ENCODE measurements at regions not wholly inside any gene's neighbourhood (a gene's known extent, or its start where the extent isn't known, plus 50 kb on each side); places are given as distances from the start of the nearest gene placed in this dataset.

DNA sequence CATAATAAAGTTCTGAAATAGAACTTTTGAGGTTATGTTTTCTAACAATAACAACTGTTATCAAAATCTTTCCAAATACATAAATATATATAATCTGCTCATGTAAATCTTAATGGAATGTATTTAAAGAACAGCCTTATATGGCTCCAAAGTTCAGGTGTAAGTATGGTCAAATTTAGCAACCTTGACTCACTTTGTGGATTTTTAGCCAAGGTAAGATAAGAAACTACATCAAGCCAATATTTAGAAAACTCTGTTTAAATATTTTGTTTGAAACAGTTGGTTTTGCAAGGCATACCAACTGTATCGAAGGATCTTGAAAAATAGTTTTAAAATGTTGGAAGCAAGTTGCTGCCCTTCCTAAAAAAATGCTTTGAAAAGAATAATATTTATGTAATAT lies 228.9 kb upstream of the SEMA3D start:
- Histone ChIP-seq H3K9me3 (replicated peaks; ENCODE audit: control insufficient read depth, insufficient read depth, low read depth, low read length) (no peaks in the 10 kb centered on the region; the same call in 1 of the 2 replicates), H3K4me3 (no peak overlapping the region), H2AFZ (ENCODE audit: low read depth, low read length) (no peak overlapping the region), H3K27me3 (ENCODE audit: control insufficient read depth in 2 of 2, insufficient read depth in 2 of 2, low read length in 2 of 2) (no peaks in the 10 kb centered on the region), H4K20me1 (replicated peaks; ENCODE audit: control insufficient read depth, insufficient read depth, low read length) (no peaks in the 10 kb centered on the region), H3K4me1 (replicated peaks in 1 of 2; ENCODE audit: control insufficient read depth in 2 of 2, insufficient read depth in 2 of 2, low read length in 2 of 2) (no peaks in the 10 kb centered on the region), H3K9me1 (ENCODE audit: control insufficient read depth, insufficient read depth, low read length) (no peaks in the 10 kb centered on the region), H3K79me2 (ENCODE audit: control insufficient read depth, insufficient read depth, low read length) (no peaks in the 10 kb centered on the region), H3K4me2 (ENCODE audit: insufficient read depth, low read length) (no peak overlapping the region), H3K36me3 (ENCODE audit: control insufficient read depth, insufficient read depth, low read length) (no peaks in the 10 kb centered on the region), H3K9ac (ENCODE audit: insufficient read depth in 1 of 2, low read depth in 2 of 2, low read length in 2 of 2) (no peak overlapping the region), H3K27ac (ENCODE audit: extremely low read depth, low read depth, low read length) (no peak overlapping the region)
- TF ChIP-seq, protein P1, sequence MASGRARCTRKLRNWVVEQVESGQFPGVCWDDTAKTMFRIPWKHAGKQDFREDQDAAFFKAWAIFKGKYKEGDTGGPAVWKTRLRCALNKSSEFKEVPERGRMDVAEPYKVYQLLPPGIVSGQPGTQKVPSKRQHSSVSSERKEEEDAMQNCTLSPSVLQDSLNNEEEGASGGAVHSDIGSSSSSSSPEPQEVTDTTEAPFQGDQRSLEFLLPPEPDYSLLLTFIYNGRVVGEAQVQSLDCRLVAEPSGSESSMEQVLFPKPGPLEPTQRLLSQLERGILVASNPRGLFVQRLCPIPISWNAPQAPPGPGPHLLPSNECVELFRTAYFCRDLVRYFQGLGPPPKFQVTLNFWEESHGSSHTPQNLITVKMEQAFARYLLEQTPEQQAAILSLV (tag; IDR thresholded peaks at IDR 0.05), result no peak
- CTCF ChIA-PET (ENCODE audit: low intra/inter-chr PET ratio), result no interaction called here
- intact Hi-C loops (cut with micrococcal nuclease) (no loop called here), in situ Hi-C loops (cut with MboI) (no loop called here)
- no peak for FAIRE-seq
- POLR2A ChIA-PET, result no interaction called here
- no peak for ATAC-seq
- WGBS (ENCODE audit: insufficient coverage, low coverage, missing lambda C conversion rate), result 0% methylated on average over 1 of the region's 1 CpG
- no peak for DNase-seq (ENCODE audit: extremely low read depth in 1 of 4, low spot score in 3 of 4)
- no TSS peak for BruUV-seq (replicated peaks)

DNA sequence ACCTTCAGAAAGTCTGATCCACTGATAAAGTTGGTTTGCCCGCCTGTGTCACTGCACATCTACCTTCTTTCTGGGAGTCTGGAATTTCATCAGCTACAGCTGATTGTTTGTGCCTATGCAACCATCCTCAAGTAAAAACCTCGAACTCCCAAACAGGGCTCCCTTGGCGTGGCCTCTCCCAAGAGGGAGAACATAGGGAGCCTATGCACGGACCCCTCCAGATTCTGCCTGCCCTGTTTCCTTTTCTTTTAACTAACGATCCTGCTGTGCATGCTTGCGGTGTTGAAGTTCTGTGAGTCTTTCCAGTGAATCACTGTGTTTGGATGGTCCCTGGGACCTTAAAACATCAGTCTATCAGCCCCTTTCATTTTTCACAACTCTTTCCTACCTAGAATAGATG lies 226.9 kb upstream of the SEMA3D start:
- Histone ChIP-seq H3K9me1 (ENCODE audit: control insufficient read depth, insufficient read depth, low read length) (no peaks in the 10 kb centered on the region), H3K4me3 (no peak overlapping the region), H3K36me3 (ENCODE audit: control insufficient read depth, insufficient read depth, low read length) (no peaks in the 10 kb centered on the region), H3K4me1 (replicated peaks in 1 of 2; ENCODE audit: control insufficient read depth in 2 of 2, insufficient read depth in 2 of 2, low read length in 2 of 2) (no peaks in the 10 kb centered on the region), H3K27ac (ENCODE audit: extremely low read depth, low read depth, low read length) (no peak overlapping the region), H3K27me3 (ENCODE audit: control insufficient read depth in 2 of 2, insufficient read depth in 2 of 2, low read length in 2 of 2) (no peaks in the 10 kb centered on the region), H3K9ac (ENCODE audit: insufficient read depth in 1 of 2, low read depth in 2 of 2, low read length in 2 of 2) (no peak overlapping the region), H2AFZ (ENCODE audit: low read depth, low read length) (no peak overlapping the region), H3K4me2 (ENCODE audit: insufficient read depth, low read length) (no peak overlapping the region), H3K79me2 (ENCODE audit: control insufficient read depth, insufficient read depth, low read length) (no peaks in the 10 kb centered on the region), H4K20me1 (replicated peaks; ENCODE audit: control insufficient read depth, insufficient read depth, low read length) (no peaks in the 10 kb centered on the region), H3K9me3 (replicated peaks; ENCODE audit: control insufficient read depth, insufficient read depth, low read depth, low read length) (no peaks in the 10 kb centered on the region)
- POLR2A ChIA-PET, result no interaction called here
- CTCF ChIA-PET (ENCODE audit: low intra/inter-chr PET ratio), result no interaction called here
- in situ Hi-C loops (cut with MboI) (no loop called here), intact Hi-C loops (cut with micrococcal nuclease) (no loop called here)
- ATAC-seq (no peak), FAIRE-seq (no peak), DNase-seq (ENCODE audit: extremely low read depth in 1 of 4, low spot score in 3 of 4) (no peak)
- no TSS peak for BruUV-seq (replicated peaks)
- WGBS (ENCODE audit: insufficient coverage, low coverage, missing lambda C conversion rate), result 0% methylated on average over 6 of the region's 6 CpGs
- no peak for TF ChIP-seq BCL6 (CRISPR knock-in tag; IDR thresholded peaks at IDR 0.05)
- no peak for TF ChIP-seq ZNF121 (CRISPR knock-in tag; conservative IDR thresholded peaks at IDR 0.05)
- no peak for TF ChIP-seq NR2C1 (IDR thresholded peaks at IDR 0.05)
- TF ChIP-seq NR2C1 (tag; IDR thresholded peaks at IDR 0.05), result no peak
- TF ChIP-seq ARNT (IDR thresholded peaks at IDR 0.05), result no peak
- TF ChIP-seq NCOR1 (IDR thresholded peaks at IDR 0.05), result no peak
- no peak for TF ChIP-seq BCOR (IDR thresholded peaks at IDR 0.05)
- no peak for TF ChIP-seq PTBP1 (IDR thresholded peaks at IDR 0.05; ENCODE audit: low read depth, low read length)
- TF ChIP-seq DDX20 (tag; IDR thresholded peaks at IDR 0.05; ENCODE audit: low read depth), result no peak
- TF ChIP-seq, protein P2, sequence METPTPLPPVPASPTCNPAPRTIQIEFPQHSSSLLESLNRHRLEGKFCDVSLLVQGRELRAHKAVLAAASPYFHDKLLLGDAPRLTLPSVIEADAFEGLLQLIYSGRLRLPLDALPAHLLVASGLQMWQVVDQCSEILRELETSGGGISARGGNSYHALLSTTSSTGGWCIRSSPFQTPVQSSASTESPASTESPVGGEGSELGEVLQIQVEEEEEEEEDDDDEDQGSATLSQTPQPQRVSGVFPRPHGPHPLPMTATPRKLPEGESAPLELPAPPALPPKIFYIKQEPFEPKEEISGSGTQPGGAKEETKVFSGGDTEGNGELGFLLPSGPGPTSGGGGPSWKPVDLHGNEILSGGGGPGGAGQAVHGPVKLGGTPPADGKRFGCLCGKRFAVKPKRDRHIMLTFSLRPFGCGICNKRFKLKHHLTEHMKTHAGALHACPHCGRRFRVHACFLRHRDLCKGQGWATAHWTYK (CRISPR knock-in tag; IDR thresholded peaks at IDR 0.05), result no peak
- no peak for TF ChIP-seq CBFA2T3 (IDR thresholded peaks at IDR 0.05)
- no peak for TF ChIP-seq ZNF76 (CRISPR knock-in tag; IDR thresholded peaks at IDR 0.05; ENCODE audit: borderline replicate concordance)
- TF ChIP-seq, protein P3, sequence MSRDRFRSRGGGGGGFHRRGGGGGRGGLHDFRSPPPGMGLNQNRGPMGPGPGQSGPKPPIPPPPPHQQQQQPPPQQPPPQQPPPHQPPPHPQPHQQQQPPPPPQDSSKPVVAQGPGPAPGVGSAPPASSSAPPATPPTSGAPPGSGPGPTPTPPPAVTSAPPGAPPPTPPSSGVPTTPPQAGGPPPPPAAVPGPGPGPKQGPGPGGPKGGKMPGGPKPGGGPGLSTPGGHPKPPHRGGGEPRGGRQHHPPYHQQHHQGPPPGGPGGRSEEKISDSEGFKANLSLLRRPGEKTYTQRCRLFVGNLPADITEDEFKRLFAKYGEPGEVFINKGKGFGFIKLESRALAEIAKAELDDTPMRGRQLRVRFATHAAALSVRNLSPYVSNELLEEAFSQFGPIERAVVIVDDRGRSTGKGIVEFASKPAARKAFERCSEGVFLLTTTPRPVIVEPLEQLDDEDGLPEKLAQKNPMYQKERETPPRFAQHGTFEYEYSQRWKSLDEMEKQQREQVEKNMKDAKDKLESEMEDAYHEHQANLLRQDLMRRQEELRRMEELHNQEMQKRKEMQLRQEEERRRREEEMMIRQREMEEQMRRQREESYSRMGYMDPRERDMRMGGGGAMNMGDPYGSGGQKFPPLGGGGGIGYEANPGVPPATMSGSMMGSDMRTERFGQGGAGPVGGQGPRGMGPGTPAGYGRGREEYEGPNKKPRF (IDR thresholded peaks at IDR 0.05; ENCODE audit: low read depth, low read length), result no peak
- no peak for TF ChIP-seq ELF2 (CRISPR knock-in tag; IDR thresholded peaks at IDR 0.05)
- no peak for TF ChIP-seq KLF6 (CRISPR knock-in tag; IDR thresholded peaks at IDR 0.05; ENCODE audit: borderline replicate concordance)

Data from K562 (cell line).